Heart right ventricle (tissue), 16 donors: ENCODE measurements at regions not wholly inside any gene's neighbourhood (a gene's known extent, or its start where the extent isn't known, plus 50 kb on each side); places are given as distances from the start of the nearest gene placed in this dataset.

Experiments used
- ATAC-seq, 8 donors: fragments of 200-7000 bp; cut with Tn5 transposase; one replicate each; pipeline ENCODE4 v1.9.1; 2020; ENCODE audit warnings: mild to moderate bottlenecking in 8 of 8, moderate library complexity in 8 of 8, moderate number of reproducible peaks in 1 of 8
- DNase-seq, 2 donors: peaks; one replicate each; pipeline ENCODE4 v3.0.0-alpha.2; 2020
- H3K27ac ChIP-seq, 10 donors: fragments of 200-600 bp; sonication (generic) in 2 of 10; one replicate each; pipeline versions ENCODE4 v1.5.0 to v1.8.0; 2020 to 2022; ENCODE audit warnings: mild to moderate bottlenecking in 3 of 10
- H3K27me3 ChIP-seq, 7 donors: fragments of 200-600 bp; one replicate each; pipeline ENCODE4 v1.8.0; 2021 to 2022; ENCODE audit warnings: mild to moderate bottlenecking in 2 of 7
- H3K36me3 ChIP-seq, 9 donors: fragments of 200-600 bp; sonication (generic) in 1 of 9; one replicate each; pipeline versions ENCODE4 v1.5.0 to v1.8.0; 2020 to 2022; ENCODE audit warnings: mild to moderate bottlenecking in 2 of 9
- H3K4me1 ChIP-seq, 9 donors: fragments of 200-600 bp; sonication (generic) in 1 of 9; one replicate each; pipeline versions ENCODE4 v1.5.0 to v1.8.0; 2020 to 2022; ENCODE audit warnings: mild to moderate bottlenecking in 4 of 9
- H3K4me3 ChIP-seq, 10 donors: fragments of 200-600 bp; sonication (generic) in 2 of 10; one replicate each; pipeline versions ENCODE4 v1.5.0 to v1.8.0; 2020 to 2022; ENCODE audit warnings: mild to moderate bottlenecking in 7 of 10, moderate library complexity in 2 of 10
- H3K9me3 ChIP-seq, 11 donors: fragments of 200-600 bp in 10 of 11; sonication (generic) in 2 of 11; one replicate each; pipeline versions ENCODE4 v1.5.0 to v1.8.0; 2013 to 2022; ENCODE audit warnings: mild to moderate bottlenecking in 2 of 11, control low read depth in 1 of 11, moderate library complexity in 1 of 11
- WGBS, 2 donors: extraction: QIAGEN DNeasy Blood & Tissue Kit; methylation state at CpG; one replicate each; pipeline ENCODE4 v1.1.7; 2013; ENCODE audit warnings: inconsistent platforms in 1 of 2; 5-methylcytosine and 5-hydroxymethylcytosine counted together
- intact Hi-C, 10 donors: fragments of 100-400 bp; cut with DNase I; formaldehyde crosslinking; loops; one replicate each; pipeline versions ENCODE4 v1.11.1 to v1.14.2; 2022
- TF ChIP-seq, protein P1 (sequence below), 9 donors: fragments of 200-600 bp; sonication (generic) in 2 of 9; IDR thresholded peaks; one replicate each; pipeline versions ENCODE4 v1.5.0 to v1.8.0; 2021 to 2022; ENCODE audit warnings: antibody characterized with exemption in 9 of 9, mild to moderate bottlenecking in 5 of 9, moderate library complexity in 1 of 9
- donor health status: Arrhythmogenic right ventricular cardiomyopathy.
- donor health status: ischemic (EF 13 %, LVEDD 7.1; RV severe dilation, severe dysfunction).
- donor health status: healthy with polysubstance abuse.
- donor health status: DM: no; HTN: yes; CAD: no.
- donor health status: DM: no; HTN: no; CAD: no.
- donor health status: ischemic (EF 25% LVEDD 6.9; RV normal size, moderate dysfunction).
- donor health status: ischemic (EF 25% LVEDD 5.7; RV mildly dilated, moderate dysfunction).
- donor health status: healthy.
- donor health status: DM: yes; HTN: yes; CAD: no.
- donor health status: Ischemic cardiomyopathy.
- donor health status: ischemic (EF 35%, LVEDD 5.7; RV mildly dilated, moderate dysfunction).
- donor health status: nonischemic (EF 11% LVEDD 7.7; RV severe dilation, severe dysfunction).
- donor health status: DM: yes; HTN: yes; CAD: no.
- donor health status: PGD.
- donor health status: ischemic (EF 29% LVEDD 5.4; RV normal size, mild dysfunction).
- donor health status: nonischemic (EF 23%, LVEDD 6.1; RV moderate dilation, normal function).

DNA sequence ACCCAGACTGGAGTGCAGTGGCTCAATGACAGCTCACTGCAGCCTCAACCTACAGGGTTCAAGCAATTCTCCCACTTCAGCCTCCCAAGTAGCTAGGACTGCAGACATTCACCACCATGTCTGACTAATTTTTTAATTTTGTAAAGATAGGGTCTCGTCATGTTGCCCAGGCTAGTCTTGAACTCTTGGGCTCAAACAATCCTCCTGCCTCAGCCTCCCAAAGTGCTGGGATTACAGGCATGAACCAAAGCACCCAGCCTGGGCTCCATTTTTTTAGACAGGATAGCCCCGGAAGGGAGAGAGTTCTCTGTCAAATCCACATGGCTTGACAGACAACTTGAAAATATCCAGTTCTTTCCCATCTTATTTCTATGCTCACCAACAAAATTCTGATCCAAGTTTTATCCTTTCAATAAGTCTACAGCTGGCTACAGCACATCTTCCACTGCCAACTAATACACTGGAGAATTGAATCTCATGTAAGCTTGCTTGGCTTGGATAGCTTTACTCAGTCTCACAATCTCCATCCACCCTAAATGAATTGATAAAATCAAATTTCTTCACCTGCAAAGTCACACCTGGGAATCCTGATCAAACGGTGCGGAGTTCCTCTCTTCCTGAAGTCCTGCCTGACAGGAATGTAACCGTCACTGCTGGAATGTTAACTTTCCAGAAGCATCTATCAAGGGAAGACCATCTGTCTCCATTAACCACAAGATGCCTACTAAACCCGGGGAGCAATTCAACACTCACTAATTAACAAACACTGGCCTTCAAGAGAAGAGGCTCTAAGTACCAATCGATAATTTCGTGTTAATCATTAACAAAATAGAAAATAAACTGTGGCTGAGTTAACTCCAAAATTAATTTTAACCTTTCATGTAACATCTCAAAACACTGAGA is 239.7 kb upstream of the MKLN1 start:
- TF ChIP-seq, protein P1, sequence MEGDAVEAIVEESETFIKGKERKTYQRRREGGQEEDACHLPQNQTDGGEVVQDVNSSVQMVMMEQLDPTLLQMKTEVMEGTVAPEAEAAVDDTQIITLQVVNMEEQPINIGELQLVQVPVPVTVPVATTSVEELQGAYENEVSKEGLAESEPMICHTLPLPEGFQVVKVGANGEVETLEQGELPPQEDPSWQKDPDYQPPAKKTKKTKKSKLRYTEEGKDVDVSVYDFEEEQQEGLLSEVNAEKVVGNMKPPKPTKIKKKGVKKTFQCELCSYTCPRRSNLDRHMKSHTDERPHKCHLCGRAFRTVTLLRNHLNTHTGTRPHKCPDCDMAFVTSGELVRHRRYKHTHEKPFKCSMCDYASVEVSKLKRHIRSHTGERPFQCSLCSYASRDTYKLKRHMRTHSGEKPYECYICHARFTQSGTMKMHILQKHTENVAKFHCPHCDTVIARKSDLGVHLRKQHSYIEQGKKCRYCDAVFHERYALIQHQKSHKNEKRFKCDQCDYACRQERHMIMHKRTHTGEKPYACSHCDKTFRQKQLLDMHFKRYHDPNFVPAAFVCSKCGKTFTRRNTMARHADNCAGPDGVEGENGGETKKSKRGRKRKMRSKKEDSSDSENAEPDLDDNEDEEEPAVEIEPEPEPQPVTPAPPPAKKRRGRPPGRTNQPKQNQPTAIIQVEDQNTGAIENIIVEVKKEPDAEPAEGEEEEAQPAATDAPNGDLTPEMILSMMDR (IDR thresholded peaks at IDR 0.05): no peak
- Histone ChIP-seq H3K27ac (peak overlapping the region in 1 of 10 donors; percentile 6), H3K27me3 (no peaks in the 10 kb centered on the region), H3K4me3 (no peak overlapping the region), H3K36me3 (peaks cover 0 to 30% (median 0%) of the 10 kb centered on the region in 9 donors), H3K9me3 (no peaks in the 10 kb centered on the region), H3K4me1 (peaks cover 6 to 89% (median 60%) of the 10 kb centered on the region in 9 donors)
- ATAC-seq (peak in 3 of 8 donors; percentile 20 to 54 (median 42)), DNase-seq (no peak)
- WGBS, 2 donors: 71 to 76% methylated on average over 8 of the region's 8 CpGs
- intact Hi-C loops: no loop called here

DNA sequence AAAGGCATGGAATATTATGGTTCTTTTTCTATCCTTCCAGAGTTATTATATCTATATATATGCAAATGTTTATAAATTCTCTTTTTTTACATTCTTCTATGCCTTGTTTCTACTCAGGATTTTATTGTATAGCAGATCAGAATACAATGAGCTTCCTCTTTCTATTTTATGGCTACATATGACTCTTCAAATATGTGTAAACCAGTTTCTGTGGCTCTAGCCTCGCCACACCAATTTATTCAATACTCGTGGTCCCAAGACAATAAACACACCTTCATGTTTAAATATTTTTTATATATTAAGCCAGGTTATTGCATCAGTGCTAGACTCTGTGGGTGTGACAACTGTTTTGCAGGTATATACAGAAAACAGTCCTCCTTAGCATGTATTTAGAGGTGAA is 237.5 kb upstream of the MKLN1 start:
- WGBS, 2 donors: 89% methylated on average over 2 of the region's 2 CpGs
- H3K4me1 ChIP-seq: peaks cover 0 to 89% (median 54%) of the 10 kb centered on the region in 9 donors
- no peaks in the 10 kb centered on the region for H3K9me3 ChIP-seq
- no peak for DNase-seq
- no peak for ATAC-seq
- H3K36me3 ChIP-seq: peaks cover 0 to 45% (median 3%) of the 10 kb centered on the region in 9 donors
- H3K27ac ChIP-seq: no peak overlapping the region
- no peaks in the 10 kb centered on the region for H3K27me3 ChIP-seq
- no peak overlapping the region for H3K4me3 ChIP-seq
- intact Hi-C loops: no loop called here
- TF ChIP-seq, protein P1 (IDR thresholded peaks at IDR 0.05): no peak

DNA sequence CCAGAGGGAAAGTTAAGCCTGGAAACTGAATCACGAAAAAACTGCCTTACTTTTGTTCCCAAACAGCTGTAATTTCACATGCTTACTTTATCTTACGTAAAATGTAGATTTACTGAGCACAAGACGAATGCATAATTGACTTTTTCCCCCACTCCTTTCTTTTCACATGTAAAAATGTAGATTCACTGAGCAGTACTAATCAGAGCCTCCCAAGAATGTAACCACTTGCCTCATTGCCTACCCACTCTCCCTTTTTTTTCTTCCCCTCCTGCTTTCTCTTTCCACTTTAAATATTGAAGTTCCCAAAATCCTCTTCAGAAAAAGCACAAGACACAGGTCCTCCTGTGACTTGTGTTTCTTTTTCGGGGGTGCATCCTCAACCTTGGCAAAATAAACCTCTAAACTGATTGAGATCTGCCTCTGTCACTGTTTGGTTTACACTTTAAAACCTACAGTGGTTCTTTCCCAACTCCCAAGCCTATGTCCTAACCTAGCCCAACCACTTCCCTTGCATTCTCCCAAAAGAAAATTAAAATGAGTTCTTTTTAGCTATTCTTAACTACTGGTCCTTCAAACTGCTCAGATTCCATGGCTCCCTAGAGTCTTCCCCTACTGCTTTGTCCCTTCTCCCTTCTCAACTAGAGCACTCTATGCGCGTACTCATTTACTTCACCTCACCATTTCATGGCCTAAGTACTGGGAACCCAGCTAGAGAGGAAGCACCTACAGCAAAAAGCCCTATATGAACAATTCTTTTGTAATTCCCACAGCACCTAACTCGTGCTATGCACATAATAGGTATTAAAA is 236.6 kb upstream of the MKLN1 start:
- Histone ChIP-seq H3K27me3 (no peaks in the 10 kb centered on the region), H3K9me3 (no peaks in the 10 kb centered on the region), H3K27ac (peak overlapping the region in 2 of 10 donors; percentile 24 to 38), H3K4me3 (no peak overlapping the region), H3K4me1 (peaks cover 0 to 89% (median 56%) of the 10 kb centered on the region in 9 donors), H3K36me3 (peaks cover 0 to 44% (median 3%) of the 10 kb centered on the region in 9 donors)
- TF ChIP-seq, protein P1 (IDR thresholded peaks at IDR 0.05): no peak
- DNase-seq: no peak
- intact Hi-C loops: no loop called here
- WGBS, 2 donors: 80 to 84% methylated on average over 7 of the region's 7 CpGs
- peak in 5 of 8 donors; percentile 4 to 51 (median 43) for ATAC-seq

DNA sequence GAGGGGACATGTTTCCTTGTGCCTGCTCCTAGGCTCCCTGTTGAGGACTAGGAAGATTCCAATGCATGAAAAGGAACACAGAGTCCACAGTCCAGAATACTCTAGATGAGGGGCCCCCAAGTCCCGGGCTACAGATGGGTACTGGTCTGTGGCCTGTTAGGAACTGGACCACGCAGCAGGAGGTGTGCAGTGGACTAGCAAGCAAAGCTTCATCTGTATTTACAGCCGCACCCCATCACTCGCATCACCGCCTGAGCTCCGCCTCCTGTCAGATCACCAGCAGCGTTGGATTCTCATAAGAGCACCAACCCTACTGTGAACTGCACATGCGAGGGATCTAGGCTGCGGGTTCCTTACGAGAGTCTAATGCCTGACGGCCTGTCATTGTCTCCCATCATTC is 233.0 kb upstream of the MKLN1 start:
- 95% methylated on average over 11 of the region's 11 CpGs for WGBS, 2 donors
- ATAC-seq (peak in 2 of 8 donors; percentile 9 to 27), DNase-seq (no peak)
- Histone ChIP-seq H3K27ac (peak overlapping the region in 1 of 10 donors; percentile 25), H3K27me3 (no peaks in the 10 kb centered on the region), H3K4me1 (peaks cover 5 to 99% (median 77%) of the 10 kb centered on the region in 9 donors), H3K4me3 (no peak overlapping the region), H3K36me3 (peaks cover 0 to 46% (median 3%) of the 10 kb centered on the region in 9 donors), H3K9me3 (no peaks in the 10 kb centered on the region)
- intact Hi-C loops: no loop called here
- TF ChIP-seq, protein P1 (IDR thresholded peaks at IDR 0.05): no peak
